ENCODE measurements at regions not wholly inside any gene's neighbourhood (a gene's known extent, or its start where the extent isn't known, plus 50 kb on each side); places are given as distances from the start of the nearest gene placed in this dataset.
"Not testable (repeated sequence)": the region's sequence is repeated elsewhere in the genome, so short reads cannot be mapped to it uniquely, and the experiment has no call there.

GRCh38 chr13:110973007-110973700 lies 58.3 kb upstream of the ANKRD10 start:
- TF ChIP-seq CTCF (IDR thresholded peaks at IDR 0.05; ENCODE audit: low read depth, low read length) = no peak
- DNase-seq (ENCODE audit: extremely low read depth, low read depth) = no peak

GRCh38 chr13:110971486-110971885 lies 56.6 kb upstream of the ANKRD10 start:
- DNase-seq (ENCODE audit: extremely low read depth, low read depth) = no peak
- no peak for TF ChIP-seq CTCF (IDR thresholded peaks at IDR 0.05; ENCODE audit: low read depth, low read length)

GRCh38 chr13:110967156-110967855 lies 52.4 kb upstream of the ANKRD10 start:
- not testable (repeated sequence) for DNase-seq (ENCODE audit: extremely low read depth, low read depth)

GRCh38 chr13:110965755-110966134 lies 50.9 kb upstream of the ANKRD10 start:
- no peak for TF ChIP-seq CTCF (IDR thresholded peaks at IDR 0.05; ENCODE audit: low read depth, low read length)
- no peak for DNase-seq (ENCODE audit: extremely low read depth, low read depth)

- DNase-seq (ENCODE audit: extremely low read depth, low read depth) = no peak
- no peak for TF ChIP-seq CTCF (IDR thresholded peaks at IDR 0.05; ENCODE audit: low read depth, low read length)
These were observed 50.3 kb upstream of the ANKRD10 start for GRCh38 chr13:110965038-110965754.

All from AG09319 (cell line).